ENCODE measurements at regions not wholly inside any gene's neighbourhood (a gene's known extent, or its start where the extent isn't known, plus 50 kb on each side); places are given as distances from the start of the nearest gene placed in this dataset.
"Not testable (repeated sequence)": the region's sequence is repeated elsewhere in the genome, so short reads cannot be mapped to it uniquely, and the experiment has no call there.

- DNase-seq: no peak
These were observed 144.3 kb upstream of the DGKB start for GRCh38 chr7:15046861-15047260.

GRCh38 chr7:15043931-15044330 lies 141.4 kb upstream of the DGKB start:
- no peak for DNase-seq

- DNase-seq: no peak
These were observed 139.9 kb upstream of the DGKB start for GRCh38 chr7:15042285-15043065.

GRCh38 chr7:15041226-15041625 lies 138.7 kb upstream of the DGKB start:
- no peak for DNase-seq

GRCh38 chr7:15035814-15036213 lies 133.3 kb upstream of the DGKB start:
- DNase-seq: no peak

GRCh38 chr7:15033039-15033438 lies 130.5 kb upstream of the DGKB start:
- DNase-seq: no peak

GRCh38 chr7:15018981-15019380 lies 116.4 kb upstream of the DGKB start:
- DNase-seq: no peak

- no peak for DNase-seq
These were observed 114.2 kb upstream of the DGKB start for GRCh38 chr7:15016766-15017165.

GRCh38 chr7:15016315-15016667 lies 113.7 kb upstream of the DGKB start:
- DNase-seq: no peak

- peak; percentile 76 for DNase-seq
These were observed 113.2 kb upstream of the DGKB start for GRCh38 chr7:15015545-15016314.

- DNase-seq: no peak
These were observed 109.6 kb upstream of the DGKB start for GRCh38 chr7:15012135-15012534.

GRCh38 chr7:15011289-15011688 lies 108.7 kb upstream of the DGKB start:
- DNase-seq: no peak

- DNase-seq: no peak
These were observed 105.0 kb upstream of the DGKB start for GRCh38 chr7:15007507-15007906.

GRCh38 chr7:15005672-15006071 lies 103.1 kb upstream of the DGKB start:
- DNase-seq: no peak

- no peak for DNase-seq
These were observed 97.6 kb upstream of the DGKB start for GRCh38 chr7:15000157-15000556.

GRCh38 chr7:14999331-14999730 lies 96.8 kb upstream of the DGKB start:
- DNase-seq: no peak

- no peak for DNase-seq
These were observed 93.2 kb upstream of the DGKB start for GRCh38 chr7:14995774-14996173.

- no peak for DNase-seq
These were observed 86.4 kb upstream of the DGKB start for GRCh38 chr7:14988941-14989340.

GRCh38 chr7:14978687-14979086 lies 76.1 kb upstream of the DGKB start:
- no peak for DNase-seq

- no peak for DNase-seq
These were observed 72.1 kb upstream of the DGKB start for GRCh38 chr7:14974688-14975087.

- no peak for DNase-seq
These were observed 71.3 kb upstream of the DGKB start for GRCh38 chr7:14973712-14974428.

- DNase-seq: not testable (repeated sequence)
These were observed 69.1 kb upstream of the DGKB start for GRCh38 chr7:14971678-14972077.

- DNase-seq: not testable (repeated sequence)
These were observed 64.8 kb upstream of the DGKB start for GRCh38 chr7:14967376-14967775.

- no peak for DNase-seq
These were observed 60.2 kb upstream of the DGKB start for GRCh38 chr7:14962778-14963177.

Measured in DMS 273 treated with DMSO at 0.1 percent for 48 hours (cell line).